Left ventricle myocardium inferior (tissue), 1 donor: ENCODE measurements at regions not wholly inside any gene's neighbourhood (a gene's known extent, or its start where the extent isn't known, plus 50 kb on each side); places are given as distances from the start of the nearest gene placed in this dataset.
"Not testable (repeated sequence)": the region's sequence is repeated elsewhere in the genome, so short reads cannot be mapped to it uniquely, and the experiment has no call there.

Experiments used
- DNase-seq: peaks from one replicate; pipeline ENCODE4 v3.0.0-alpha.2; 2020
- H3K27ac ChIP-seq: fragments of 200-600 bp; replicated peaks from 2 replicates; pipeline ENCODE4 v1.8.0; 2021
- H3K27me3 ChIP-seq: fragments of 200-600 bp; 2 replicates; pipeline ENCODE4 v1.8.0; 2021; ENCODE audit warnings: low read depth
- H3K36me3 ChIP-seq: fragments of 200-600 bp; 2 replicates; pipeline ENCODE4 v1.8.0; 2021
- H3K4me1 ChIP-seq: fragments of 200-600 bp; 2 replicates; pipeline ENCODE4 v1.8.0; 2021
- H3K4me3 ChIP-seq: fragments of 200-600 bp; 2 replicates; pipeline ENCODE4 v1.8.0; 2021; ENCODE audit warnings: mild to moderate bottlenecking, moderate library complexity
- H3K9me3 ChIP-seq: fragments of 200-600 bp; replicated peaks from 2 replicates; pipeline ENCODE4 v1.8.0; 2021
- intact Hi-C: fragments of 100-400 bp; cut with micrococcal nuclease; formaldehyde crosslinking; loops from one replicate; pipeline ENCODE4 v1.11.0; 2022
- TF ChIP-seq, protein P1 (sequence below): fragments of 200-600 bp; IDR thresholded peaks from 2 replicates; pipeline ENCODE4 v1.8.0; 2021; ENCODE audit warnings: antibody characterized with exemption, mild to moderate bottlenecking, borderline replicate concordance
- donor health status: DM: no; HTN: yes; CAD: no; lungs with severe emphysema.

GRCh38 chr1:55768327-55768952, 553.3 kb upstream of the USP24 start:
- no peak overlapping the region for H3K27ac ChIP-seq
- H3K36me3 ChIP-seq: no peaks in the 10 kb centered on the region
- no peaks in the 10 kb centered on the region for H3K27me3 ChIP-seq
- DNase-seq: no peak
- TF ChIP-seq, protein P1, sequence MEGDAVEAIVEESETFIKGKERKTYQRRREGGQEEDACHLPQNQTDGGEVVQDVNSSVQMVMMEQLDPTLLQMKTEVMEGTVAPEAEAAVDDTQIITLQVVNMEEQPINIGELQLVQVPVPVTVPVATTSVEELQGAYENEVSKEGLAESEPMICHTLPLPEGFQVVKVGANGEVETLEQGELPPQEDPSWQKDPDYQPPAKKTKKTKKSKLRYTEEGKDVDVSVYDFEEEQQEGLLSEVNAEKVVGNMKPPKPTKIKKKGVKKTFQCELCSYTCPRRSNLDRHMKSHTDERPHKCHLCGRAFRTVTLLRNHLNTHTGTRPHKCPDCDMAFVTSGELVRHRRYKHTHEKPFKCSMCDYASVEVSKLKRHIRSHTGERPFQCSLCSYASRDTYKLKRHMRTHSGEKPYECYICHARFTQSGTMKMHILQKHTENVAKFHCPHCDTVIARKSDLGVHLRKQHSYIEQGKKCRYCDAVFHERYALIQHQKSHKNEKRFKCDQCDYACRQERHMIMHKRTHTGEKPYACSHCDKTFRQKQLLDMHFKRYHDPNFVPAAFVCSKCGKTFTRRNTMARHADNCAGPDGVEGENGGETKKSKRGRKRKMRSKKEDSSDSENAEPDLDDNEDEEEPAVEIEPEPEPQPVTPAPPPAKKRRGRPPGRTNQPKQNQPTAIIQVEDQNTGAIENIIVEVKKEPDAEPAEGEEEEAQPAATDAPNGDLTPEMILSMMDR: no peak
- H3K4me3 ChIP-seq: no peak overlapping the region
- H3K9me3 ChIP-seq: peaks cover 6% of the 10 kb centered on the region
- H3K4me1 ChIP-seq: no peaks in the 10 kb centered on the region
- intact Hi-C loops: no loop called here

DNA sequence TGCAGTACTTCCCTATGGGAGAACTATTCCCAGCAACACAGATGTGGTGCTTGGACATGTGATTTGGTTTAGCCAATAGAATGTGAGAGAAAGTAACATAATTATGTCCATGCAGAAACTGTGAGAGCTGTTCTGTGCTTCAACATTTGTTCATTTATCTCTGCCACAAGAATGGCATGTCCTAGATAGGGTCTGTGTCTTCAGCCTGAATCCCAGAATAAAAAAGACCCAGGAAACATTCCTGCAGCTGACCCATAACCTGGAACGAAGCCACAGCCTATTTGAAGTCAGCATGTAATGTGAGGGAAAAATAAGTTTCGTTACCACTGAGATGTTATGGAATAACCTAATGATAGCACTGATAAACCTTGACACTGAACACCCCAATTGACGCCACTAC, 552.0 kb upstream of the USP24 start:
- no peak overlapping the region for H3K4me3 ChIP-seq
- no peaks in the 10 kb centered on the region for H3K36me3 ChIP-seq
- peaks cover 12% of the 10 kb centered on the region for H3K9me3 ChIP-seq
- TF ChIP-seq, protein P1: no peak
- intact Hi-C loops: no loop called here
- no peaks in the 10 kb centered on the region for H3K4me1 ChIP-seq
- DNase-seq: no peak
- H3K27me3 ChIP-seq: no peaks in the 10 kb centered on the region
- no peak overlapping the region for H3K27ac ChIP-seq

- H3K27me3 ChIP-seq, H3K4me1 ChIP-seq, H3K4me3 ChIP-seq, H3K27ac ChIP-seq, DNase-seq, H3K36me3 ChIP-seq, intact Hi-C loops: not testable (repeated sequence)
- peaks cover 20% of the 10 kb centered on the region for H3K9me3 ChIP-seq
Measured at GRCh38 chr1:55765505-55765904, 550.3 kb upstream of the USP24 start.

GRCh38 chr1:55751776-55752175, 536.6 kb upstream of the USP24 start:
- Histone ChIP-seq H3K4me3 (no peak overlapping the region), H3K36me3 (no peaks in the 10 kb centered on the region), H3K27me3 (no peaks in the 10 kb centered on the region), H3K4me1 (peaks cover 2% of the 10 kb centered on the region), H3K27ac (no peak overlapping the region), H3K9me3 (peaks cover 4% of the 10 kb centered on the region)
- TF ChIP-seq, protein P1: no peak
- intact Hi-C loops: no loop called here
- DNase-seq: no peak

- TF ChIP-seq, protein P1: no peak
Measured at GRCh38 chr1:55750628-55750995, 535.4 kb upstream of the USP24 start.

GRCh38 chr1:55749975-55750627, 534.9 kb upstream of the USP24 start:
- no peak overlapping the region for H3K27ac ChIP-seq
- H3K4me3 ChIP-seq: no peak overlapping the region
- peaks cover 10% of the 10 kb centered on the region for H3K9me3 ChIP-seq
- H3K27me3 ChIP-seq: no peaks in the 10 kb centered on the region
- TF ChIP-seq, protein P1: no peak
- no peaks in the 10 kb centered on the region for H3K36me3 ChIP-seq
- DNase-seq: no peak
- intact Hi-C loops: no loop called here
- peaks cover 2% of the 10 kb centered on the region for H3K4me1 ChIP-seq

More at GRCh38 chr1:55750628-55750995, 535.4 kb upstream of the USP24 start:
- intact Hi-C loops: no loop called here
- Histone ChIP-seq H3K4me1 (peaks cover 2% of the 10 kb centered on the region), H3K27me3 (no peaks in the 10 kb centered on the region), H3K27ac (no peak overlapping the region), H3K4me3 (no peak overlapping the region), H3K36me3 (no peaks in the 10 kb centered on the region), H3K9me3 (peaks cover 10% of the 10 kb centered on the region)
- no peak for DNase-seq
